Choroid plexus epithelial cell (primary cell): ENCODE measurements at regions not wholly inside any gene's neighbourhood (a gene's known extent, or its start where the extent isn't known, plus 50 kb on each side); places are given as distances from the start of the nearest gene placed in this dataset.

Source experiments
- DNase-seq: peaks from one replicate; pipeline ENCODE4 v3.0.0-alpha.2; 2010; ENCODE audit warnings: low read depth
- H3K4me3 ChIP-seq: 2 replicates; pipeline ENCODE4 v1.5.1; 2011; ENCODE audit warnings: low read depth, mild to moderate bottlenecking, control low read depth, low read length, moderate library complexity
- CTCF ChIP-seq: conservative IDR thresholded peaks from 2 replicates; pipeline ENCODE4 v1.5.1; 2011; ENCODE audit warnings: low read depth, mild to moderate bottlenecking, control low read depth, inconsistent platforms, low read length, moderate library complexity

- no peak for TF ChIP-seq CTCF
- DNase-seq, result no peak
- no peak overlapping the region for H3K4me3 ChIP-seq
Observed at GRCh38 chr18:27865431-27865830, 311.5 kb downstream of the CDH2 start.

GRCh38 chr18:27863780-27864430, 313.0 kb downstream of the CDH2 start:
- no peak for DNase-seq
- no peak overlapping the region for H3K4me3 ChIP-seq
- no peak for TF ChIP-seq CTCF

GRCh38 chr18:27862041-27862682, 314.8 kb downstream of the CDH2 start:
- no peak for DNase-seq
- H3K4me3 ChIP-seq, result no peak overlapping the region
- TF ChIP-seq CTCF, result no peak

- TF ChIP-seq CTCF, result no peak
- no peak overlapping the region for H3K4me3 ChIP-seq
- DNase-seq, result no peak
Observed at GRCh38 chr18:27861539-27861938, 315.4 kb downstream of the CDH2 start.

- DNase-seq, result peak; percentile 53
- TF ChIP-seq CTCF, result no peak
Observed at GRCh38 chr18:27860701-27861107, 316.2 kb downstream of the CDH2 start.

GRCh38 chr18:27860011-27860410, 316.9 kb downstream of the CDH2 start:
- TF ChIP-seq CTCF, result no peak
- no peak overlapping the region for H3K4me3 ChIP-seq
- no peak for DNase-seq

More at GRCh38 chr18:27860701-27861107, 316.2 kb downstream of the CDH2 start:
- H3K4me3 ChIP-seq, result no peak overlapping the region

DNA sequence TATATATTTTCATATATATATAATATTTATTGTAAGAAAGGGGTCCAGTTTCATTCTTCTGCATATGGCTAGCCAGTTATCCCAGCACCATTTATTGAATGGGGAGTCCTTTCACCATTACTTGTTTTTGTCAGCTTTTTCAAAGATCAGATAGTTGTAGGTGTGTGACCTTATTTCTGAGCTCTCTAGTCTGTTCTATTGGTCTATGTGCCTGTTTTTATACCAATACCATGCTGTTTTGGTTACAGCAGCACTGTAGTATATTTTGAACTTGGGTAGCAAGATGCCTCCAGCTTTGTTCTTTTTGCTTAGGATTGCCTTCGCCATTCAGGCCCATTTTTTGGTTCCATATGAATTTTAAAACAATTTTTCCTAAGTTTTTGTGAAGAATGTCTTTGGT, 320.1 kb downstream of the CDH2 start:
- no peak overlapping the region for H3K4me3 ChIP-seq
- no peak for TF ChIP-seq CTCF
- no peak for DNase-seq
